Stimulated activated CD4-positive, alpha-beta T cell treated with anti-CD3 and anti-CD28 coated beads, Interleukin-12 subunit alpha, Interleukin-12 subunit beta, amount 100 ng/mL, for 48 hours (primary cell): ENCODE measurements at regions not wholly inside any gene's neighbourhood (a gene's known extent, or its start where the extent isn't known, plus 50 kb on each side); places are given as distances from the start of the nearest gene placed in this dataset.

ENCODE experiments used
- DNase-seq, 3 donors: peaks; one replicate each; pipeline ENCODE4 v3.0.0-alpha.2; 2020; ENCODE audit warnings: low read depth in 2 of 3, low spot score in 1 of 3

DNA sequence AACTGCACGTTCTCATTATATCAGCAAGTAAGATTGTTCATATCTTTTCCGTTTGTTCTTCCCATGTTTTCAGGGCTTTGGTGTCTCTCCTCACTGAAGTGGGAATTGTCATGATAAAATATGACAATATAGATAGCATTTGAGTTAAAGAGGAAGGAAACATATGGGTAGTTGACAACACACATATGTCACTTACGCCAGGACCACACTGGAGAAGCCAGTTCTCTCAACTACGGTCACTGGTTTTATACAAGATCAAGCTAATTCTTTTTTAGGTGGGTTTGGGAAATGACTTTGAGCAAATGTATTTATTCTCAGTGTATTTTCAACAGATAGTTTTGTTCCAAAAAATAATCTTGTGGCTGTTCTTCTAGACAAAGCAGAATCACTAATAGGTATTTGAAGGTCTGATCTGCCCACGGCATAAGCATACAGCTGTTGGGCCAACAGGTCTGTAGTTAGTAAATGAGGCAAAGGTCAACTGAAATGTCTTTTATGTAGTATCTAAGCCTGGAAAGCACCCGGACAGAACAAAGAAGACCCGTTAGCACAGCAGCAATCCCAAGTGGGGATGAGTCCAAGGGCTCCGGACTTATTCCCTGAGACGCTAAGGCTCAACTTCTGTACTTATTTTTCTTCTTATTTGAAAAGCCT lies 433.6 kb upstream of the ZP4 start:
- DNase-seq, result no peak

DNA sequence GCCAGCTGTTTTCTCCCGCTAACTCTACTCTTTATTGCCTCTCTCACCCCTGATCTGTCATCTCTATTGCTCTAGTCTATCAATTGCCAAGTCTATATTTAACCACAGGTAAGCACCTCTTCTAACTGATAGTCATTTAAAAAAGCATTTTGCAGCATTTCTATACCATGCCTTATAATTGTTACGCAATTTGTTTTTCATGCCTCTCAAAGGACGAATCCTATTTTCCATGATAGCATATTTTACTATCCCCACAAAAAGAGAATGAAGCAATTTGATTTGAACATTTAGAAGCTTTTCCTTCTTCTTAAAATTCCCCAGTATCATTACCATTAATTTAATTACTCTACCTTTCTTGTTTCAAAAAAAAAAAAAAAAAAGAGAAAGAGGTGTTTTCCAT lies 432.8 kb upstream of the ZP4 start:
- no peak for DNase-seq

DNA sequence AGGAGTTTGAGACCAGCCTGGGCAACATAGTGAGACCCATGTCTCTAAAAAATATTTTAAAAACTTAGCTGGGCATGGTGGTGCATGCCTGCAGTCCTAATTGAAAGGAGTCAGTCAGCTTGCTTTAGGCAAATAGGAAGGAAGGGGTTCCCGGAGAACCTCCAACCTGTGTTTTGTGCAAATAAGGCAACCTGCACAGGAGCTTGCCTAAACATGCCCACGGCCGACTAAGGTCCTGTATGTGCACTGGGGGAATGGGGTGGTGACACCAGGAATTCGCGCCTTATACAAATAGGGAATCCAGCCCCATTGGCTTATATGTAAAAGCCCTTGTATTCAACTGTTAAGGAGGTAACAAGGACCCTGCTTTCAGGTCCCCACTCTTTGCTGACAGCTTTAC lies 429.2 kb upstream of the ZP4 start:
- DNase-seq, result no peak

DNA sequence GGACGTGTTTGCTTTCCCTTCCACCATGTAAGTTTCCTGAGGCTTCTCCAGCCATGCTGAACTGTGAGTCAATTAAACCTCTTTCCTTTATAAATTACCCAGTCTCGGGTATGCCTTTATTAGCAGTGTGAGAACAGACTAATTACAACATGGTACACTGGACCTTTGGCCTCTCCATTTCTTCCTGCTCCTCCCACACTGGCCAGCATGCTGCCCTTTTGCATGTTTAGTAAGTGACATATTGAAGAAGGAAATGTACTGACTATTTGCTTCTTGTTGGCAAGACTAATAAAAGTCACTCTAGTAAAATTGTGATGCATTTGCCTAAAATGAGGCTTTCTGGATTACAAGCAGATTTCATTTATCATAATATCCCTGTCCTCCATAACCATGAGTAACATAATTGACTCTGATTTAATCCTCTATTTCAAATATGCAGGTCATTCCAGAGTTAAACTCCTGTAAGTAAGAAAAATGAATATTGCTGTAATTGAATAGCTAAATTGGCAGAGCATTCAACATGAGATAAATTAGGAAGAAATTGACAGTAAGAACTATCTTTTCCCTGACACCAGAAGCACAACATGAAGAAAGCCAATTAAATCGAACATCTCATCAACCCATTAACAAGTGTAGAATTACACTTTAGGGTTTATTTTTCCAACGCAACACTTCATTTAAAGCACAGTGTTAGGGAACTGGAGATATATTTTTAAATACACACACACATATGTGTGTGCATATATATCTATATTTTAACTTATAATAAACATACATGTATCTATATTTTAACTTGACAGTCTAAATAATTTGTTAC lies 427.8 kb upstream of the ZP4 start:
- no peak for DNase-seq

GRCh38 chr1:238312969-238313368 lies 422.2 kb upstream of the ZP4 start:
- DNase-seq, result no peak

- no peak for DNase-seq
These were observed 415.7 kb upstream of the ZP4 start for GRCh38 chr1:238306411-238306810.

DNA sequence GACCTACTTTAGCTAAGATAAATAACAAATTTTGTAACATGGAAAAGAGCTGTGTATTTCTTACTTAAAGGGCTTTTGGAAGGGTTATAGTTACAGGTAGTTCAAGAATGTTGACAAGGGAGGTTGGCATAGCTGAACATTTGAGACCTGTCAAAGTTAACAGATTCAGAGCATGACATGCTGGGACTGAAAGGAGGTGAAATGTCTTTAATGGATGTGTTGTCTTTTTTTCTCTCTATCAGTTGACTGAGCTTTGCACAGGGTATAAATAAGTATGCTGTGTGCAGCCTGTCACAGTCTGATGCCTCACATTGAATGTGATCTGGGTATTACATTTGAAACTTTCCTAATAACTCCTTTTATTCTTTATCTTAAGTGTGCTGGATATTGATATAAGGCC lies 411.9 kb upstream of the ZP4 start:
- DNase-seq, result no peak

DNA sequence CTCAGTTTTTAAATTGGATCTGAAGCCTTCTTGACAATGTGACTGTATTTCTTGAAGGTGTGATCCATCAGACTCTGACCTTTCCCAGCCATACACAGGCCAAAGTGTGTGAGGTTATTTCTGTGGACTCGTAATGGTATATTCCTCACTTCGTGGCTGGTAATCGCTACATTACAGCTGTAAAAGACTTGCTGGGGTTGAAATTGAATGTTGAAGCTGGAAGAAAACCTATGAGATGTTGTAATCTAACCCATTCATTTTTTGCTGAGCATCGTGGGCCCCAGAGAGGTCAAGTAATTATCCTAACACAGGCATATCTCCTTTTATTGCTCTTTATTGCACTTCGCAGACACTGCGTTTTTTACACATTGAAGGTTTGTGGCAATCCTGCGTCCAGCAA lies 405.6 kb upstream of the ZP4 start:
- DNase-seq, result no peak

GRCh38 chr1:238293075-238293474 lies 402.4 kb upstream of the ZP4 start:
- no peak for DNase-seq

- DNase-seq, result no peak
These were observed 390.7 kb upstream of the ZP4 start for GRCh38 chr1:238281418-238281817.

- DNase-seq, result no peak
These were observed 389.1 kb upstream of the ZP4 start for GRCh38 chr1:238279694-238280380.

DNA sequence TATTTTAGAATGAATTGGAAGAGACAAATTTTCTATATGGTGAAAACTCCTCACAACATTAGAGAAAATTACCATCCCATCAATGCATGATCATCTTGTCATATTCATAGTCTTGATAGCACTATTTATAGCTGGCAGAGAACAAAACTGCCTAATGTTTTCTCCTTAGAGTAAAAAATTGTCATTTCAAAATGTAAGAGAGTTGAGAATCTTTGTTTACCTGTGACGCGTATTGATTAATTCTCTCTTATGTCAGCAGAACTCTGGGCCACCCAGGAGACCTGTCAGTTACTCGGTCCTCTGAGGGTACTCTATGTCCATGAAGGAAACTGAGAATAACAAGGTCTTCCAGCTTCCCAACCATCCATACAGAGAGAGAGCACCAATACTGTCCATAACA lies 381.4 kb upstream of the ZP4 start:
- no peak for DNase-seq

DNA sequence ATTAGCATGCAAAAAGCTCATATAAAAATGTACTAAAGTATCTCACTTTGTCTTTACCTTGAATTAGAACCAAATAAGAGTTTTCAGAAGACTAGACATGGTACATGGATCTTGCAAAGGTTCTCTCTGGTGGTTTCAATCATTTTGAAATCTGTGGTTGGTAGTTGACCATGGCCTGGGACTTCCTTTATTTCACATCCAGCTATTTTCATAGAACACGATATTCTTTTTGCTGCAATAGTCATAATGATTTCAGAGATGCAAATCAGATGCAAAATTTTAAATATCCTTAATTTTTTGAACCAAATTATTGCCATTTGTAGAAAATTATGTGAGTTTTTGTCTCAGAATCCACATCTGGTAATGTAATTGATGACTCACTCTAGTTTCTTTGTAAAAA lies 375.1 kb upstream of the ZP4 start:
- no peak for DNase-seq

DNA sequence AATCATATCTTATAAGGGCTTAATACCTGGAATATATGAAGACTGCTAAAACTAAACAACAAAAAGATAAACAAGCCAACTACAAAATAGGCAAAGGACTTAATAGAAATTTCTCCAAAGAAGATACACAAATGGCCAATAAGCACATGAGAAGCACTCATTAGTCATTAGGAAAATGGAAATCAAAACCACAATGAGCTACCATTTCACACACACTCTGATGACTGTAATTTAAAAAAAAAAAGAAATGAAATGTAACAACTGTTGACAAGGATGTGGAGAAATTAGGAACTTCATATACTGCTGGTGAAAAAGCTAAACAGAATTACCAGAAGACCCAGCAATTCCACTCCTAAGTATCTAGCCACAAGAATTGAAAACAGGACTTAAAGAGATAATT lies 374.2 kb upstream of the ZP4 start:
- DNase-seq, result no peak

DNA sequence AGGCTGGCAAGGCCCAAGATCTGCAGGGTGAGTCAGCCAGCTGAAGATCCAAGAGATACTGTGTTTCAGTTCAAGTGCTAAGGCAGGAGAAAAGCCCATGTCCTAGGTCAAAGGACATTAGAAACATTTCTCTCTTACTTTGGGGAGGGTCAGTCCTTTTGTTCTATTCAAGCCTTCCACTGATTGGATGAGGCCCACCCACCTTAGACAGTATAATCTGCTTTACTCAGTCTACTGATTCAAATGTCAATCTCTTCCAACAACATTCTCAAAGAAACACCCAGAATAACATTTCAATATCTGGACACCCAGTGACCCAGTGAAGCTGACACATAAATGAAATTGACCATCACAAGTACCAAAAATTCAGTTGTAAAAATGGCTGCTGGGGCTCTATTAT lies 367.8 kb upstream of the ZP4 start:
- DNase-seq, result no peak

- DNase-seq, result no peak
These were observed 366.4 kb upstream of the ZP4 start for GRCh38 chr1:238257018-238257621.

DNA sequence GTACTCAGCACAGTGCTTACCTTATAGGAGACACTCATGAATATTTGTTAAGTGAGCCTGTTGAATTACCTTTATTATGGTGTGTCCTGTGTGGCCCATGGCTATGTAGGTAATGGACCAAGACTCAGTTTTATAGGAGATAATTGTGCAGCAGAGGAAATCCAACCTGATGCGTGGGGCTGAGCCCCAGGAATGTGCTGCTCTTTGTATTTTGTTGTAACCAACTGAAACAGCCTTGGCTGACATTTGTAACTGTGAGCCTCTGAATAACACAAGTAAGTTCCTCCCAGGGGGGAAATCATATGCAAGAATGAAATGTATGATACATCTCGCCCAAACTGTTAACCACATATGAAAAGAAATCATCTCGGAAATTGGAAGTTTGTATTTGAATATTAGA lies 364.2 kb upstream of the ZP4 start:
- no peak for DNase-seq

DNA sequence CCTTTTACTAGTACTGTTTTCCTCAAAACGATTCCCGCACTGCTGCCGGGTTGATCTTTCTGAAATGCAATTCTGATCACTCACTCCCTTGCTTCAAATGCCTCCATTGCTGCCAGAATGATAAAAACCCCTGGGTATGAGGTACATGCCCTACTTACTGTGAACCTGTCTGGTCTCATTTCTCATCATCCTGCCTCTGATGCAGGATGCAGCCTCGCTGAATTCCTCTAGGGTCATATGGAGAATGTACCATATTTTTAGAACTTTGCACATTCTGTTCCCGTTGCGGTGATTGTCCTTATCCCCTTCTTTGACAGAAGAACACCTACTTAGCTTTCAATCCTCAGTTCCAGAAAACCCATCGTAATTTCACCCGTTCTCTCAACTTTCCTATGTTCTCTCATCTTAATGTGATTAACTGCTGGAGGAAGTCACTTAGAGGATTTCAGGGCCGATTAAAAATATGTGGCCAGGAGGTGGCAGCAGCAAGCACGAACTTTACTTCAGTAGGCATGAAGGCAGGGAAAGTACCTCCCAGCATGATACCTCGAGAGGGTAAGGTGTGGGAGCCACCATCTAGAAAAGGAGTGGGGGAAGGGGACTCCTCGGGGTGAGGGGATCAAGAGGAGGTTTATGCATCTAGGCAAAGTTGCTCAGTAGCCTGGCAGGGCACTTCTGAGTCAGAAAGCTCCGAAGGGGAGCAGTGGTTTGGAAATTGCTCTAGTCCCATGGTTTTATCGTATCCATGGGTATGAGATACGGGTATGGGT lies 361.5 kb upstream of the ZP4 start:
- DNase-seq, result peak in 2 of 3 donors; percentile 6 to 19

DNA sequence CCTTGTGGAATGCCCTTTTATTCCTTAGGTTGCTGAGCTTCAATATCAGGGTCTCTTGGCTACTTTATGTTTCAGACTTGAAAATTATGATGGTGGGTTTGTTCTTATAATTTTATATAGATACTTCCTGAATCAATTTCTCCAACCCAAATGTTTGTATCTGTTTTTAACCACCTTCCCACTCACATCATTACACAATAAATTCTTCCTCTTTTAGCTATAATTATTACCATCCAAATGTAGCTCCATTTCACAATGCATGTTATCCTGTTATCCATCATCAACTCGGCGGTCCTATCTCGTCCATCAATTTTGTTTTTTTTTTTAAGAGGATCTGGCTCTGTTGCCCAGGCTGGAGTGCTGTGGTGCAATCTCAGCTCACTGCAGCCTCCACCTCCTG lies 357.6 kb upstream of the ZP4 start:
- no peak for DNase-seq

GRCh38 chr1:238242181-238242580 lies 351.5 kb upstream of the ZP4 start:
- DNase-seq, result no peak

DNA sequence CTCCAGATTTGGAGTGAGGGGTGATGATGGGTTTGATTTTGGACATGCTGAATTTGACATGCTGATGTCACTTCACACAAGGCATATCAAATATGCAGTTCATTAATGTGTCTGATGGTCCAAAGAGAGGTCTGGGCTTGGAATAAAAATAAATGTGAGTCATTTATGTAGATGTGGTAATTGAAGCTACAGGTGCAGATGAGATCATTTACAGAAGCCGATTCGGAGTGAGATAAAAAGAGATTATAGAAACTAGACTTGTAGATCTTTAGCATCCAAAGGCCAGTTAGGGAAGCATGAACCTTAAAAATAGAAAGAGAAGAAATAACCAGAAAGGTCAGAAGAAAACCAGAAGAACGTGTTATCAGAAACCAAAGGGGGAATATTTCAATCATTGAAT lies 350.9 kb upstream of the ZP4 start:
- DNase-seq, result no peak
